GM19438 (cell line): ENCODE measurements at regions not wholly inside any gene's neighbourhood (a gene's known extent, or its start where the extent isn't known, plus 50 kb on each side); places are given as distances from the start of the nearest gene placed in this dataset.

Experiments used
- ATAC-seq: cut with Tn5 transposase; IDR thresholded peaks from one replicate; pipeline ENCODE4 v1.9.1; 2021; ENCODE audit warnings: low read depth; ENCODE audit not compliant: unreplicated experiment

GRCh38 chr11:37718431-37718999, 1120.5 kb upstream of the RAG2 start:
- ATAC-seq: no peak

- no peak for ATAC-seq
Measured at GRCh38 chr11:37712251-37712650, 1114.2 kb upstream of the RAG2 start.

GRCh38 chr11:37710031-37710430, 1112.0 kb upstream of the RAG2 start:
- no peak for ATAC-seq

- no peak for ATAC-seq
Measured at GRCh38 chr11:37704791-37705190, 1106.8 kb upstream of the RAG2 start.

- no peak for ATAC-seq
Measured at GRCh38 chr11:37699644-37700043, 1101.6 kb upstream of the RAG2 start.

- no peak for ATAC-seq
Measured at GRCh38 chr11:37695283-37695682, 1097.2 kb upstream of the RAG2 start.

GRCh38 chr11:37689951-37690350, 1091.9 kb upstream of the RAG2 start:
- no peak for ATAC-seq

- no peak for ATAC-seq
Measured at GRCh38 chr11:37688456-37688855, 1090.4 kb upstream of the RAG2 start.

GRCh38 chr11:37687130-37687529, 1089.1 kb upstream of the RAG2 start:
- ATAC-seq: no peak

- ATAC-seq: no peak
Measured at GRCh38 chr11:37671321-37671720, 1073.3 kb upstream of the RAG2 start.

GRCh38 chr11:37666960-37667359, 1068.9 kb upstream of the RAG2 start:
- ATAC-seq: no peak

GRCh38 chr11:37657645-37658044, 1059.6 kb upstream of the RAG2 start:
- ATAC-seq: no peak

- no peak for ATAC-seq
Measured at GRCh38 chr11:37647767-37648166, 1049.7 kb upstream of the RAG2 start.

GRCh38 chr11:37643968-37644367, 1045.9 kb upstream of the RAG2 start:
- no peak for ATAC-seq

GRCh38 chr11:37642296-37642695, 1044.3 kb upstream of the RAG2 start:
- no peak for ATAC-seq

GRCh38 chr11:37632748-37633147, 1034.7 kb upstream of the RAG2 start:
- ATAC-seq: no peak

GRCh38 chr11:37630866-37631265, 1032.8 kb upstream of the RAG2 start:
- no peak for ATAC-seq

GRCh38 chr11:37623778-37624177, 1025.7 kb upstream of the RAG2 start:
- ATAC-seq: no peak

- no peak for ATAC-seq
Measured at GRCh38 chr11:37621662-37622061, 1023.6 kb upstream of the RAG2 start.

GRCh38 chr11:37616291-37616690, 1018.3 kb upstream of the RAG2 start:
- ATAC-seq: no peak

- ATAC-seq: no peak
Measured at GRCh38 chr11:37613031-37613430, 1015.0 kb upstream of the RAG2 start.

- ATAC-seq: no peak
Measured at GRCh38 chr11:37612146-37612545, 1014.1 kb upstream of the RAG2 start.

- no peak for ATAC-seq
Measured at GRCh38 chr11:37605229-37605628, 1007.2 kb upstream of the RAG2 start.
